GM23338 (cell line): ENCODE measurements at regions not wholly inside any gene's neighbourhood (a gene's known extent, or its start where the extent isn't known, plus 50 kb on each side); places are given as distances from the start of the nearest gene placed in this dataset.

Source experiments
- ATAC-seq: fragments of 200-7000 bp; cut with Tn5 transposase; 3 replicates; pipeline ENCODE4 v1.9.1; 2020
- DNase-seq: peaks from one replicate; pipeline ENCODE4 v3.0.0-alpha.2; 2015; ENCODE audit warnings: low spot score
- H2AFZ ChIP-seq: fragments of 200-600 bp; sonication (generic); 2 replicates; pipeline ENCODE4 v1.8.0; 2016; ENCODE audit warnings: antibody characterized with exemption, mild to moderate bottlenecking, moderate library complexity
- H3F3A ChIP-seq: fragments of 200-600 bp; sonication (generic); replicated peaks from 2 replicates; pipeline ENCODE4 v1.8.0; 2017; ENCODE audit warnings: antibody characterized with exemption, mixed run types, low read depth
- H3K27ac ChIP-seq: fragments of 200-600 bp; sonication (generic); 2 replicates; pipeline ENCODE4 v1.6.1; 2016; ENCODE audit warnings: low read depth
- H3K27me3 ChIP-seq: fragments of 200-600 bp; sonication (generic); 2 replicates; pipeline ENCODE4 v1.8.0; 2016; ENCODE audit warnings: mild to moderate bottlenecking, mixed run types, moderate library complexity; ENCODE audit not compliant: insufficient read depth
- H3K36me3 ChIP-seq: fragments of 200-600 bp; sonication (generic); 2 replicates; pipeline ENCODE4 v1.8.0; 2016; ENCODE audit warnings: mild to moderate bottlenecking; ENCODE audit not compliant: insufficient read depth
- H3K4me1 ChIP-seq: fragments of 200-600 bp; sonication (generic); 2 replicates; pipeline ENCODE4 v1.8.0; 2016; ENCODE audit warnings: mild to moderate bottlenecking, moderate library complexity; ENCODE audit not compliant: insufficient read depth
- H3K4me2 ChIP-seq: fragments of 200-600 bp; sonication (generic); 2 replicates; pipeline ENCODE4 v1.7.1; 2017; ENCODE audit warnings: mixed run types
- H3K4me3 ChIP-seq: fragments of 200-600 bp; sonication (generic); 2 replicates; pipeline ENCODE4 v1.6.1; 2016; ENCODE audit warnings: mixed run types
- H3K79me2 ChIP-seq: fragments of 200-600 bp; sonication (generic); replicated peaks from 2 replicates; pipeline ENCODE4 v1.8.0; 2017; ENCODE audit warnings: mild to moderate bottlenecking; ENCODE audit not compliant: insufficient read depth
- H3K9me2 ChIP-seq: fragments of 200-600 bp; sonication (generic); 2 replicates; pipeline ENCODE4 v1.8.0; 2017; ENCODE audit not compliant: insufficient read depth
- H4K20me1 ChIP-seq: fragments of 200-600 bp; sonication (generic); replicated peaks from 2 replicates; pipeline ENCODE4 v1.8.0; 2017; ENCODE audit warnings: mild to moderate bottlenecking; ENCODE audit not compliant: insufficient read depth
- H3K27ac Mint-ChIP-seq: 2 replicates; pipeline ENCODE4 v1.8.0; 2020; ENCODE audit warnings: inconsistent platforms, mild to moderate bottlenecking, moderate library complexity, mixed read lengths
- H3K27me3 Mint-ChIP-seq: 3 replicates; pipeline ENCODE4 v1.8.0; 2022; ENCODE audit warnings: low read depth, mild to moderate bottlenecking, moderate library complexity, mixed read lengths, inconsistent platforms; ENCODE audit not compliant: insufficient read depth, poor library complexity
- H3K36me3 Mint-ChIP-seq: 3 replicates; pipeline ENCODE4 v1.8.0; 2021; ENCODE audit warnings: low read depth, mild to moderate bottlenecking, inconsistent platforms, moderate library complexity, mixed read lengths
- H3K4me1 Mint-ChIP-seq: 3 replicates; pipeline ENCODE4 v1.8.0; 2020; ENCODE audit warnings: mild to moderate bottlenecking, inconsistent platforms, mixed read lengths
- H3K4me3 Mint-ChIP-seq: 3 replicates; pipeline ENCODE4 v1.8.0; 2021; ENCODE audit warnings: moderate library complexity, mild to moderate bottlenecking, inconsistent platforms, mixed read lengths
- H3K9me3 Mint-ChIP-seq: 3 replicates; pipeline ENCODE4 v1.8.0; 2020; ENCODE audit warnings: moderate library complexity, mild to moderate bottlenecking, inconsistent platforms, mixed read lengths
- CREB1 ChIP-seq: fragments of 250-450 bp; sonication (Bioruptor Pico); IDR thresholded peaks from 2 replicates; pipeline ENCODE4 v1.5.0; 2020; ENCODE audit warnings: low read depth, mild to moderate bottlenecking, moderate library complexity
- CTCF ChIP-seq, 2 experiments: fragments of 200-600 bp in 1 of 2; sonication (generic) in 1 of 2; conservative IDR thresholded peaks; 2 replicates each; pipeline versions ENCODE4 v1.5.1 to v1.6.1; 2016 to 2017; ENCODE audit warnings: antibody characterized with exemption in 2 of 2, low read depth in 2 of 2, mild to moderate bottlenecking in 2 of 2, moderate library complexity in 1 of 2
- ETS1 ChIP-seq: IDR thresholded peaks from 2 replicates; pipeline ENCODE4 v1.6.1; 2016; ENCODE audit warnings: antibody characterized with exemption
- EZH2 ChIP-seq: fragments of 200-600 bp; sonication (generic); IDR thresholded peaks from one replicate; pipeline ENCODE4 v1.8.0; 2017; ENCODE audit warnings: antibody characterized with exemption, mild to moderate bottlenecking, low read depth; ENCODE audit not compliant: unreplicated experiment
- EZH2phosphoT487 ChIP-seq: fragments of 200-600 bp; sonication (generic); IDR thresholded peaks from one replicate; pipeline ENCODE4 v1.8.1; 2018; ENCODE audit warnings: antibody characterized with exemption; ENCODE audit not compliant: unreplicated experiment
- JUNB ChIP-seq: IDR thresholded peaks from one replicate; pipeline ENCODE4 v1.6.1; 2016; ENCODE audit warnings: antibody characterized with exemption; ENCODE audit not compliant: unreplicated experiment
- NANOG ChIP-seq: IDR thresholded peaks from 2 replicates; pipeline ENCODE4 v1.6.1; 2016; ENCODE audit warnings: antibody characterized with exemption, borderline replicate concordance
- POLR2AphosphoS5 ChIP-seq: IDR thresholded peaks from 2 replicates; pipeline ENCODE4 v1.6.1; 2016; ENCODE audit warnings: antibody characterized with exemption, low read depth
- REST ChIP-seq: IDR thresholded peaks from one replicate; pipeline ENCODE4 v1.6.1; 2018; ENCODE audit warnings: antibody characterized with exemption; ENCODE audit not compliant: unreplicated experiment
- STAT1 ChIP-seq: IDR thresholded peaks from one replicate; pipeline ENCODE4 v1.6.1; 2016; ENCODE audit warnings: antibody characterized with exemption; ENCODE audit not compliant: unreplicated experiment
- ZNF114 ChIP-seq: fragments of 250-450 bp; sonication (Bioruptor Pico); IDR thresholded peaks from 2 replicates; pipeline ENCODE4 v1.5.0; 2020; ENCODE audit warnings: mild to moderate bottlenecking, moderate library complexity
- ZNF331 ChIP-seq: fragments of 250-450 bp; sonication (Bioruptor Pico); IDR thresholded peaks from 2 replicates; pipeline ENCODE4 v1.5.0; 2020; ENCODE audit warnings: low read depth, mild to moderate bottlenecking, moderate library complexity

- TF ChIP-seq ETS1, result no peak
- TF ChIP-seq ZNF331 (CRISPR knock-in tag), result no peak
- TF ChIP-seq NANOG, result no peak
- no peak for TF ChIP-seq CTCF (conservative IDR thresholded peaks at IDR 0.05; ENCODE audit: low read depth in 2 of 2)
Observed at GRCh38 chr7:53965716-53966115, 576.5 kb upstream of the VSTM2A start (continued).

- ATAC-seq (no peak), DNase-seq (no peak)
- H3K27me3 ChIP-seq, result no peaks in the 10 kb centered on the region
- peaks cover 3% of the 10 kb centered on the region; the same call in 2 of the 3 replicates for H3K4me1 Mint-ChIP-seq
- peaks cover 8% of the 10 kb centered on the region; the same call in 1 of the 2 replicates for H3K9me2 ChIP-seq
- H3K27ac Mint-ChIP-seq, result no peak overlapping the region
- no peak overlapping the region for H3K4me3 Mint-ChIP-seq
- no peaks in the 10 kb centered on the region for H3K36me3 Mint-ChIP-seq
- H3F3A ChIP-seq, result no peaks in the 10 kb centered on the region
- H4K20me1 ChIP-seq, result no peaks in the 10 kb centered on the region
- H3K4me2 ChIP-seq, result no peak overlapping the region
- H3K4me3 ChIP-seq, result no peak overlapping the region
- H3K27ac ChIP-seq, result no peak overlapping the region
- H3K36me3 ChIP-seq, result no peaks in the 10 kb centered on the region; the same call in 1 of the 2 replicates
- no peak overlapping the region for H2AFZ ChIP-seq
- H3K79me2 ChIP-seq, result no peaks in the 10 kb centered on the region
- no peaks in the 10 kb centered on the region for H3K9me3 Mint-ChIP-seq
- no peaks in the 10 kb centered on the region for H3K4me1 ChIP-seq
- no peaks in the 10 kb centered on the region for H3K27me3 Mint-ChIP-seq
- TF ChIP-seq ZNF114 (CRISPR knock-in tag) (no peak), STAT1 (no peak), CTCF (conservative IDR thresholded peaks at IDR 0.05; ENCODE audit: low read depth in 2 of 2) (no peak), ZNF331 (CRISPR knock-in tag) (no peak), POLR2AphosphoS5 (no peak), JUNB (no peak), EZH2phosphoT487 (no peak), ETS1 (no peak), CREB1 (CRISPR knock-in tag) (no peak), REST (no peak), EZH2 (no peak), NANOG (no peak)
Observed at GRCh38 chr7:53983480-53983879, 558.7 kb upstream of the VSTM2A start.
